Endothelial cell of umbilical vein (primary cell): ENCODE measurements at regions not wholly inside any gene's neighbourhood (a gene's known extent, or its start where the extent isn't known, plus 50 kb on each side); places are given as distances from the start of the nearest gene placed in this dataset.

Source experiments
- EZH2 ChIP-seq: IDR thresholded peaks from 2 replicates; pipeline ENCODE4 v1.6.1; 2012; ENCODE audit warnings: borderline replicate concordance, low read depth, mild to moderate bottlenecking, moderate library complexity, low read length, inconsistent platforms; ENCODE audit not compliant: severe bottlenecking
- FOS ChIP-seq: IDR thresholded peaks from 2 replicates; pipeline ENCODE4 v1.6.1; 2011; ENCODE audit warnings: mild to moderate bottlenecking, low read length, moderate library complexity, borderline replicate concordance; ENCODE audit not compliant: insufficient read depth
- GATA2 ChIP-seq: IDR thresholded peaks from 2 replicates; pipeline ENCODE4 v1.7.0; 2011; ENCODE audit warnings: low read depth, mild to moderate bottlenecking, moderate library complexity, mixed read lengths, low read length; ENCODE audit not compliant: insufficient read length, insufficient read depth
- JUN ChIP-seq: IDR thresholded peaks from 2 replicates; pipeline ENCODE4 v1.6.1; 2011; ENCODE audit warnings: borderline replicate concordance, low read depth; ENCODE audit not compliant: insufficient read length, insufficient read depth
- MYC ChIP-seq: IDR thresholded peaks from one replicate; pipeline ENCODE4 v1.6.1; 2011; ENCODE audit warnings: mild to moderate bottlenecking, low read depth, low read length
- POLR2A ChIP-seq: IDR thresholded peaks from 2 replicates; pipeline ENCODE4 v1.6.1; 2012; ENCODE audit warnings: low read depth, mild to moderate bottlenecking, control low read depth, low read length
- POLR2AphosphoS5 ChIP-seq: IDR thresholded peaks from 2 replicates; pipeline ENCODE4 v1.6.1; 2012; ENCODE audit warnings: low read depth, mild to moderate bottlenecking, control low read depth, low read length, moderate library complexity; ENCODE audit not compliant: insufficient read depth
- TF ChIP-seq, protein P1 (sequence below), 2 donors: IDR thresholded peaks; 1 replicate in 1 of 2; 2 replicates in 1 of 2; pipeline ENCODE4 v1.5.1; 2011; ENCODE audit warnings: low read length in 2 of 2, mild to moderate bottlenecking in 2 of 2, moderate library complexity in 2 of 2, control low read depth in 1 of 2, inconsistent platforms in 1 of 2, low read depth in 1 of 2; ENCODE audit not compliant: insufficient read depth in 1 of 2; ENCODE audit errors: extremely low read depth in 1 of 2
- TF ChIP-seq, protein P2 (sequence below): IDR thresholded peaks from 2 replicates; pipeline ENCODE4 v1.6.1; 2011; ENCODE audit not compliant: insufficient read depth, insufficient read length

DNA sequence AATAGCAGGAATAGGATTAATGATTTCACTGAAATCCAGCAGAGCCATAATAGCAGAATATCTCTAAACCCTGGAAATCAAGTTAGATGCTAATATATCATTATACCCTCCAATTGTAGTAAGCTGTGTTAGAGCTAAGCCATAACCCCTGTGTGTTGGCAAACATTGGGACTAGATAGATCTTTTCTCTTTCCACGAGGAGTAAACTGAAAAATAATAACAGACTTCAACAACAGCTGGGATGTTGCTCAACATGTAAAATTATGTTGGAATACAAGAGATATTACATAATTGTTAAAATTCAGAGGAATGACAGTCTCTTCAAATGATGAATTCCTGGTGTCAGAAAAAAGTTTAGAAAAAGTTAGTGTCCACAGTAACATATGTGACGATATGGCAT, 383.8 kb downstream of the SNAPC1 start:
- TF ChIP-seq EZH2: no peak
- TF ChIP-seq POLR2AphosphoS5: no peak
- TF ChIP-seq, protein P1, sequence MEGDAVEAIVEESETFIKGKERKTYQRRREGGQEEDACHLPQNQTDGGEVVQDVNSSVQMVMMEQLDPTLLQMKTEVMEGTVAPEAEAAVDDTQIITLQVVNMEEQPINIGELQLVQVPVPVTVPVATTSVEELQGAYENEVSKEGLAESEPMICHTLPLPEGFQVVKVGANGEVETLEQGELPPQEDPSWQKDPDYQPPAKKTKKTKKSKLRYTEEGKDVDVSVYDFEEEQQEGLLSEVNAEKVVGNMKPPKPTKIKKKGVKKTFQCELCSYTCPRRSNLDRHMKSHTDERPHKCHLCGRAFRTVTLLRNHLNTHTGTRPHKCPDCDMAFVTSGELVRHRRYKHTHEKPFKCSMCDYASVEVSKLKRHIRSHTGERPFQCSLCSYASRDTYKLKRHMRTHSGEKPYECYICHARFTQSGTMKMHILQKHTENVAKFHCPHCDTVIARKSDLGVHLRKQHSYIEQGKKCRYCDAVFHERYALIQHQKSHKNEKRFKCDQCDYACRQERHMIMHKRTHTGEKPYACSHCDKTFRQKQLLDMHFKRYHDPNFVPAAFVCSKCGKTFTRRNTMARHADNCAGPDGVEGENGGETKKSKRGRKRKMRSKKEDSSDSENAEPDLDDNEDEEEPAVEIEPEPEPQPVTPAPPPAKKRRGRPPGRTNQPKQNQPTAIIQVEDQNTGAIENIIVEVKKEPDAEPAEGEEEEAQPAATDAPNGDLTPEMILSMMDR (IDR thresholded peaks at IDR 0.05; ENCODE audit: extremely low read depth in 1 of 2, insufficient read depth in 1 of 2, low read depth in 1 of 2, low read length in 2 of 2): no peak
- TF ChIP-seq POLR2A: no peak
- no peak for TF ChIP-seq FOS
- no peak for TF ChIP-seq JUN
- TF ChIP-seq MYC: no peak
- TF ChIP-seq, protein P2, sequence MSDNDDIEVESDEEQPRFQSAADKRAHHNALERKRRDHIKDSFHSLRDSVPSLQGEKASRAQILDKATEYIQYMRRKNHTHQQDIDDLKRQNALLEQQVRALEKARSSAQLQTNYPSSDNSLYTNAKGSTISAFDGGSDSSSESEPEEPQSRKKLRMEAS: no peak
- no peak for TF ChIP-seq GATA2
